ENCODE measurements at regions not wholly inside any gene's neighbourhood (a gene's known extent, or its start where the extent isn't known, plus 50 kb on each side); places are given as distances from the start of the nearest gene placed in this dataset.

GRCh38 chr6:14743474-14744211, 502.2 kb upstream of the JARID2 start:
- TF ChIP-seq CTCF (IDR thresholded peaks at IDR 0.05; ENCODE audit: low read depth, low read length), result no peak
- peak; percentile 93 to 99 for DNase-seq (ENCODE audit: low read depth in 2 of 2)
- no peak overlapping the region for H3K4me3 ChIP-seq (replicated peaks in 1 of 2; ENCODE audit: low read depth in 2 of 2, low read length in 2 of 2)

- no peak overlapping the region for H3K4me3 ChIP-seq (replicated peaks in 1 of 2; ENCODE audit: low read depth in 2 of 2, low read length in 2 of 2)
- no peak for DNase-seq (ENCODE audit: low read depth in 2 of 2)
- no peak for TF ChIP-seq CTCF (IDR thresholded peaks at IDR 0.05; ENCODE audit: low read depth, low read length)
These were observed 501.7 kb upstream of the JARID2 start for GRCh38 chr6:14744212-14744556.

GRCh38 chr6:14746139-14746837, 499.6 kb upstream of the JARID2 start:
- DNase-seq (ENCODE audit: low read depth in 2 of 2), result no peak
- TF ChIP-seq CTCF (IDR thresholded peaks at IDR 0.05; ENCODE audit: low read depth, low read length), result no peak
- H3K4me3 ChIP-seq (replicated peaks in 1 of 2; ENCODE audit: low read depth in 2 of 2, low read length in 2 of 2), result no peak overlapping the region

DNA sequence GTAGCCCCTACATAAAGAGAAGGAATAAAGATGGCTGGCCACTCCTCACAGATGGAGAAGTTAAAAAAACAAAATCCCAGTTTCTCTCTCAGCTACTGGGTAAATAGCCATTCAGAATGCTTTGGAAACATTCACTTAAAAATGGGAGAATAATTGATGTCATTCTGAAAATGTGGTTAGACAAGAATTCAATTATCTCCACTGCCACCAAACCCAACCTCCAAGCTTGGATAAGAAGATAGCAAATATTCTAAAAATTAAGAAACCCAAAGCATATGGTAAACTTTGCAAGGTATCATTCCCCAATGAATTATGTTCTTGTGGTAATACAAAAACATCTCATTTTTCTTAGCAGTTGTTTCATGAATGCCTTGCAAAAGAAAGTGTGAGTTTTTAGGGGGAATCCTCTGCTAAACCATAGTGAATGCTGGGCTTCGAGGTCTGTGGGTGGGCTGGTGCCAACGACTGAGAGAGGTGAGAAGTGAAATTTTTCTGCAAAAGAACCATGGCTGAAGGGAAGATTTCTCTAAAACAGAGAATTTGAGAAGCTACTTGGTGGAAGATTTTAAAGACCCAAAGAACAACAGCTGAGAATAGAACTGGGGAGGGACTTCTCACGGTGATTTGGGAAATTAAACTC, 497.9 kb upstream of the JARID2 start:
- TF ChIP-seq CTCF (IDR thresholded peaks at IDR 0.05; ENCODE audit: low read depth, low read length), result no peak
- peak in 1 of 2 donors; percentile 49 for DNase-seq (ENCODE audit: low read depth in 2 of 2)

GRCh38 chr6:14748679-14749078, 497.2 kb upstream of the JARID2 start:
- no peak for TF ChIP-seq CTCF (IDR thresholded peaks at IDR 0.05; ENCODE audit: low read depth, low read length)
- no peak for DNase-seq (ENCODE audit: low read depth in 2 of 2)

More for the DNA sequence above, 497.9 kb upstream of the JARID2 start:
- no peak overlapping the region for H3K4me3 ChIP-seq (replicated peaks in 1 of 2; ENCODE audit: low read depth in 2 of 2, low read length in 2 of 2)

DNA sequence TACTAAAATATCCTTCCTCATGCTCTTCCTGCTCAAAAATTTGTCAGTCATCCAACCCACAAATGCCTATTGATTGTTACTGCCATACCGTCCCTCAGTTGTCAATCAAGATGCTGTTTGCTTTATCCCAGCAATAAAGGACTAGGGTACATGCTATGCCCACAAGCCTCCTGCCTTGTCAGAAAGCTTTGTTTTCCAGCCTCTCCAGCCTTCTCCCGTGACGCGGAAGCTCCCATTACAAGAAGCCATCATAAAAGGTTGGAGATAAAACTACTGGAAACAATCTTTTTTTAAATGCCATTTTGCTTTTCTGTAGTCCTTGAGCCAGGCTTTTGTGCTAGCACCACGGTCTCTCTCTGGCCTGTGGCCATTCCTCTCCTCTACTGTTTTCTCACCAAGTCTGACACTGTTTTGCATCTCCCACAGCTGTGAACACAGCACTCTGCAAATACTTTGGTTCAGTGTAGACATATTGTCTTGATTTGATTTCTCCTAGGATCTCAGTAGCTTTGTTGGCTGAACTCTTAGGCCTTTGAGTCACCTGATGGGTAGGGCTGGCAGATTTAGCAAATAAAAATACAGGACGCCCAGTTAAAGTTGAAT, 495.7 kb upstream of the JARID2 start:
- H3K4me3 ChIP-seq (replicated peaks in 1 of 2; ENCODE audit: low read depth in 2 of 2, low read length in 2 of 2), result no peak overlapping the region
- no peak for TF ChIP-seq CTCF (IDR thresholded peaks at IDR 0.05; ENCODE audit: low read depth, low read length)
- no peak for DNase-seq (ENCODE audit: low read depth in 2 of 2)

More at GRCh38 chr6:14748679-14749078, 497.2 kb upstream of the JARID2 start:
- no peak overlapping the region for H3K4me3 ChIP-seq (replicated peaks in 1 of 2; ENCODE audit: low read depth in 2 of 2, low read length in 2 of 2)
